ENCODE measurements at regions not wholly inside any gene's neighbourhood (a gene's known extent, or its start where the extent isn't known, plus 50 kb on each side); places are given as distances from the start of the nearest gene placed in this dataset.
"Not testable (repeated sequence)": the region's sequence is repeated elsewhere in the genome, so short reads cannot be mapped to it uniquely, and the experiment has no call there.

DNA sequence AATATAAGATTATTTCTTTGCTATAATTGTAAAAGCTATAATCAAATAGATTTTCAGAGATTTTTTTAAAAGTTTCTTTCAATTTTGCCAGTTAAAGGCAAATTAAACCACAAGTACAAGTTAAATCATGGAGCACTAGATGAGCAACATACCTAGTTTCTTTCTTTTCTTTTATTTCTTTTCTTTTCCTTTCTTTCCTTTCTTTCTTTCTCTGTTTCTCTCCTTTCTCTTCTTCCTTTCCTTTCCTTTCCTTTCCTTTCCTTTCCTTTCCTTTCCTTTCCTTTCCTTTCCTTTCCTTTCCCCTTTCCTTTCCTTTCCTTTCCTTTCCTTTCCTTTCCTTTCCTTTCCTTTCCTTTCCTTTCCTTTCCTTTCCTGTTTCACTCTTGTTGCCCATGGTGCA lies 62.5 kb upstream of the MOCS2 start:
- TF ChIP-seq, protein P1, sequence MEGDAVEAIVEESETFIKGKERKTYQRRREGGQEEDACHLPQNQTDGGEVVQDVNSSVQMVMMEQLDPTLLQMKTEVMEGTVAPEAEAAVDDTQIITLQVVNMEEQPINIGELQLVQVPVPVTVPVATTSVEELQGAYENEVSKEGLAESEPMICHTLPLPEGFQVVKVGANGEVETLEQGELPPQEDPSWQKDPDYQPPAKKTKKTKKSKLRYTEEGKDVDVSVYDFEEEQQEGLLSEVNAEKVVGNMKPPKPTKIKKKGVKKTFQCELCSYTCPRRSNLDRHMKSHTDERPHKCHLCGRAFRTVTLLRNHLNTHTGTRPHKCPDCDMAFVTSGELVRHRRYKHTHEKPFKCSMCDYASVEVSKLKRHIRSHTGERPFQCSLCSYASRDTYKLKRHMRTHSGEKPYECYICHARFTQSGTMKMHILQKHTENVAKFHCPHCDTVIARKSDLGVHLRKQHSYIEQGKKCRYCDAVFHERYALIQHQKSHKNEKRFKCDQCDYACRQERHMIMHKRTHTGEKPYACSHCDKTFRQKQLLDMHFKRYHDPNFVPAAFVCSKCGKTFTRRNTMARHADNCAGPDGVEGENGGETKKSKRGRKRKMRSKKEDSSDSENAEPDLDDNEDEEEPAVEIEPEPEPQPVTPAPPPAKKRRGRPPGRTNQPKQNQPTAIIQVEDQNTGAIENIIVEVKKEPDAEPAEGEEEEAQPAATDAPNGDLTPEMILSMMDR (IDR thresholded peaks at IDR 0.05), result not testable (repeated sequence)
- TF ChIP-seq POLR2A (IDR thresholded peaks at IDR 0.05); POLR2AphosphoS5 (IDR thresholded peaks at IDR 0.05); EP300 (IDR thresholded peaks at IDR 0.05; ENCODE audit: low read depth): not testable (repeated sequence)
